Kidney (tissue), 13 donors: ENCODE measurements at regions not wholly inside any gene's neighbourhood (a gene's known extent, or its start where the extent isn't known, plus 50 kb on each side); places are given as distances from the start of the nearest gene placed in this dataset.

Experiments
- DNase-seq, 5 donors: peaks; one replicate each; pipeline ENCODE4 v3.0.0-alpha.2; 2013 to 2020
- FAIRE-seq: peaks from 2 replicates; lab custom pipeline; 2012; peaks lifted over from hg19 to GRCh38; lab: Jason Lieb, UNC
- H3K27ac ChIP-seq, 2 donors: one replicate each; pipeline ENCODE4 v1.7.0; 2013; ENCODE audit warnings: low read depth in 2 of 2, low read length in 2 of 2, inconsistent platforms in 1 of 2
- H3K27me3 ChIP-seq: one replicate; pipeline ENCODE4 v1.7.1; 2013; ENCODE audit warnings: low read length, inconsistent platforms; ENCODE audit not compliant: control insufficient read depth, insufficient read depth
- H3K36me3 ChIP-seq, 3 donors: one replicate each; pipeline versions ENCODE4 v1.7.0 to v1.7.1; 2013; ENCODE audit warnings: low read length in 3 of 3, control low read depth in 1 of 3, inconsistent platforms in 1 of 3; ENCODE audit not compliant: insufficient read depth in 3 of 3, control insufficient read depth in 2 of 3
- H3K4me1 ChIP-seq, 3 donors: one replicate each; pipeline versions ENCODE4 v1.7.0 to v1.7.1; 2013; ENCODE audit warnings: low read length in 3 of 3, inconsistent platforms in 1 of 3, low read depth in 1 of 3; ENCODE audit not compliant: control insufficient read depth in 2 of 3, insufficient read depth in 2 of 3
- H3K4me3 ChIP-seq, 3 donors: one replicate each; pipeline versions ENCODE4 v1.7.0 to v1.8.1; 2013; ENCODE audit warnings: low read length in 3 of 3, control low read depth in 1 of 3, inconsistent platforms in 1 of 3
- H3K9ac ChIP-seq, 3 donors: one replicate each; pipeline versions ENCODE4 v1.7.0 to v1.7.1; 2013; ENCODE audit warnings: low read length in 3 of 3, control low read depth in 1 of 3, inconsistent platforms in 1 of 3
- H3K9me3 ChIP-seq, 3 donors: one replicate each; pipeline versions ENCODE4 v1.7.0 to v1.7.1; 2013; ENCODE audit warnings: low read length in 3 of 3, control low read depth in 1 of 3, inconsistent platforms in 1 of 3; ENCODE audit not compliant: control insufficient read depth in 2 of 3, insufficient read depth in 1 of 3
- CTCF ChIP-seq: IDR thresholded peaks from 3 replicates; pipeline ENCODE4 v1.5.1; 2012; ENCODE audit warnings: mild to moderate bottlenecking, moderate library complexity, borderline replicate concordance; ENCODE audit not compliant: insufficient read depth; ENCODE audit errors: extremely low read depth
- intact Hi-C: fragments of 100-400 bp; cut with DNase I; formaldehyde crosslinking; loops from one replicate; pipeline ENCODE4 v1.11.1; 2022
- donor health status: control.
- donor health status: control.
- donor health status: control.
- donor health status: control.
- donor health status: control.
- donor health status: DM: yes; HTN: yes; CAD: no.
- donor health status: Normal renal cell carcinoma (clear cell type).

- Histone ChIP-seq H3K9ac (no peak overlapping the region), H3K36me3 (no peaks in the 10 kb centered on the region), H3K4me1 (no peaks in the 10 kb centered on the region), H3K9me3 (no peaks in the 10 kb centered on the region), H3K27me3 (no peaks in the 10 kb centered on the region), H3K27ac (no peak overlapping the region), H3K4me3 (no peak overlapping the region)
- FAIRE-seq (no peak), DNase-seq (no peak)
- intact Hi-C loops = no loop called here
- no peak for TF ChIP-seq CTCF
These were observed 50.6 kb upstream of the PARD3B start for GRCh38 chr2:204494681-204495080.

- no peak for FAIRE-seq
- no peak for DNase-seq
- H3K27ac ChIP-seq = no peak overlapping the region
- no peaks in the 10 kb centered on the region for H3K4me1 ChIP-seq
- H3K4me3 ChIP-seq = no peak overlapping the region
- intact Hi-C loops = no loop called here
- H3K9me3 ChIP-seq = no peaks in the 10 kb centered on the region
- TF ChIP-seq CTCF = no peak
- no peaks in the 10 kb centered on the region for H3K27me3 ChIP-seq
- no peak overlapping the region for H3K9ac ChIP-seq
- no peaks in the 10 kb centered on the region for H3K36me3 ChIP-seq
These were observed 49.9 kb upstream of the PARD3B start for GRCh38 chr2:204495381-204495780.
